Transverse colon (tissue), 4 donors: ENCODE measurements at regions not wholly inside any gene's neighbourhood (a gene's known extent, or its start where the extent isn't known, plus 50 kb on each side); places are given as distances from the start of the nearest gene placed in this dataset.

ENCODE experiments used
- DNase-seq: peaks from one replicate; pipeline ENCODE4 v3.0.0-alpha.2; 2019
- H3K27ac ChIP-seq, 4 donors: fragments of 200-600 bp; sonication (generic); 2 replicates each; pipeline ENCODE4 v1.5.1; 2016 to 2018; ENCODE audit warnings: inconsistent platforms in 4 of 4
- H3K27me3 ChIP-seq: fragments of 200-600 bp; sonication (generic); 2 replicates; pipeline ENCODE4 v1.5.1; 2017; ENCODE audit warnings: inconsistent platforms
- H3K36me3 ChIP-seq, 4 donors: fragments of 200-600 bp; sonication (generic); 2 replicates each; pipeline ENCODE4 v1.5.1; 2017 to 2019; ENCODE audit warnings: inconsistent platforms in 4 of 4
- H3K4me1 ChIP-seq, 4 donors: fragments of 200-600 bp; sonication (generic); 2 replicates each; pipeline ENCODE4 v1.5.1; 2017 to 2020; ENCODE audit warnings: inconsistent platforms in 4 of 4
- H3K4me3 ChIP-seq, 4 donors: fragments of 200-600 bp; sonication (generic); 1 replicate in 1 of 4; 2 replicates in 3 of 4; pipeline versions ENCODE4 v1.5.1 to v1.6.1; 2017 to 2019; ENCODE audit warnings: inconsistent platforms in 4 of 4
- H3K9me3 ChIP-seq, 2 donors: fragments of 200-600 bp; sonication (generic); 2 replicates each; pipeline ENCODE4 v1.5.1; 2017 to 2019; ENCODE audit warnings: inconsistent platforms in 2 of 2
- EP300 ChIP-seq: sonication (generic); formaldehyde crosslinking; IDR thresholded peaks from one replicate; pipeline ENCODE4 v1.6.1; 2017; ENCODE audit warnings: antibody characterized with exemption, low read depth
- POLR2A ChIP-seq: fragments of 450-650 bp; IDR thresholded peaks from one replicate; pipeline ENCODE4 v1.6.1; 2016; ENCODE audit warnings: antibody characterized with exemption, mild to moderate bottlenecking, moderate library complexity
- POLR2AphosphoS5 ChIP-seq, 3 donors: sonication (generic); formaldehyde crosslinking; IDR thresholded peaks; one replicate each; pipeline ENCODE4 v1.6.1; 2016; ENCODE audit warnings: antibody characterized with exemption in 3 of 3
- WGBS, 2 donors: methylation state at CpG; one replicate each; pipeline ENCODE4 v1.1.5; 2018; ENCODE audit warnings: low coverage in 1 of 2; 5-methylcytosine and 5-hydroxymethylcytosine counted together
- in situ Hi-C, 4 donors: fragments of 200-750 bp; cut with MboI; loops; one replicate each; pipeline versions ENCODE4 v1.15.0 to v1.15.1; 2017; ENCODE audit warnings: low sequenced_read_pairs in 3 of 4, low pct_ligation_motif_present in 1 of 4, low pct_unique_long_range_greater_than_20kb in 1 of 4
- intact Hi-C: fragments of 100-400 bp; cut with DNase I; formaldehyde crosslinking; loops from one replicate; pipeline ENCODE4 v1.15.1; 2023; ENCODE audit warnings: low total_unique reads
- TF ChIP-seq, protein P1 (sequence below), 5 experiments: fragments of 200-600 bp in 3 of 5; fragments of 450-650 bp in 2 of 5; sonication (generic) in 3 of 5; IDR thresholded peaks; 1 replicate in 2 of 5; 2 replicates in 3 of 5; pipeline ENCODE4 v1.5.1; 2016 to 2017; ENCODE audit warnings: antibody characterized with exemption in 5 of 5, inconsistent platforms in 3 of 5, mild to moderate bottlenecking in 2 of 5, moderate library complexity in 1 of 5

GRCh38 chr13:40056898-40057619, 401.6 kb downstream of the COG6 start:
- DNase-seq, result no peak
- intact Hi-C loops (no loop called here), in situ Hi-C loops (no loop called here)
- Histone ChIP-seq H3K4me1 (no peaks in the 10 kb centered on the region), H3K36me3 (no peaks in the 10 kb centered on the region), H3K4me3 (no peak overlapping the region), H3K27me3 (peaks cover 3% of the 10 kb centered on the region), H3K27ac (no peak overlapping the region), H3K9me3 (no peaks in the 10 kb centered on the region)
- TF ChIP-seq EP300 (no peak), POLR2A (no peak), POLR2AphosphoS5 (IDR thresholded peaks at IDR 0.05) (no peak)
- TF ChIP-seq, protein P1, sequence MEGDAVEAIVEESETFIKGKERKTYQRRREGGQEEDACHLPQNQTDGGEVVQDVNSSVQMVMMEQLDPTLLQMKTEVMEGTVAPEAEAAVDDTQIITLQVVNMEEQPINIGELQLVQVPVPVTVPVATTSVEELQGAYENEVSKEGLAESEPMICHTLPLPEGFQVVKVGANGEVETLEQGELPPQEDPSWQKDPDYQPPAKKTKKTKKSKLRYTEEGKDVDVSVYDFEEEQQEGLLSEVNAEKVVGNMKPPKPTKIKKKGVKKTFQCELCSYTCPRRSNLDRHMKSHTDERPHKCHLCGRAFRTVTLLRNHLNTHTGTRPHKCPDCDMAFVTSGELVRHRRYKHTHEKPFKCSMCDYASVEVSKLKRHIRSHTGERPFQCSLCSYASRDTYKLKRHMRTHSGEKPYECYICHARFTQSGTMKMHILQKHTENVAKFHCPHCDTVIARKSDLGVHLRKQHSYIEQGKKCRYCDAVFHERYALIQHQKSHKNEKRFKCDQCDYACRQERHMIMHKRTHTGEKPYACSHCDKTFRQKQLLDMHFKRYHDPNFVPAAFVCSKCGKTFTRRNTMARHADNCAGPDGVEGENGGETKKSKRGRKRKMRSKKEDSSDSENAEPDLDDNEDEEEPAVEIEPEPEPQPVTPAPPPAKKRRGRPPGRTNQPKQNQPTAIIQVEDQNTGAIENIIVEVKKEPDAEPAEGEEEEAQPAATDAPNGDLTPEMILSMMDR (IDR thresholded peaks at IDR 0.05), result no peak
- 82 to 100% methylated on average over 3 to 4 of the region's 4 CpGs for WGBS, 2 donors

GRCh38 chr13:40058757-40059236, 403.3 kb downstream of the COG6 start:
- H3K4me1 ChIP-seq, result no peaks in the 10 kb centered on the region
- no peak overlapping the region for H3K27ac ChIP-seq
- intact Hi-C loops (no loop called here), in situ Hi-C loops (no loop called here)
- no peaks in the 10 kb centered on the region for H3K36me3 ChIP-seq
- DNase-seq, result no peak
- 69 to 90% methylated on average over 2 to 3 of the region's 3 CpGs for WGBS, 2 donors
- H3K9me3 ChIP-seq, result no peaks in the 10 kb centered on the region
- TF ChIP-seq POLR2AphosphoS5 (IDR thresholded peaks at IDR 0.05) (no peak), EP300 (no peak), POLR2A (no peak)
- TF ChIP-seq, protein P1 (IDR thresholded peaks at IDR 0.05), result no peak
- H3K27me3 ChIP-seq, result no peaks in the 10 kb centered on the region
- no peak overlapping the region for H3K4me3 ChIP-seq

GRCh38 chr13:40059540-40060232, 404.2 kb downstream of the COG6 start:
- Histone ChIP-seq H3K4me3 (no peak overlapping the region), H3K27me3 (no peaks in the 10 kb centered on the region), H3K27ac (no peak overlapping the region), H3K36me3 (no peaks in the 10 kb centered on the region), H3K4me1 (no peaks in the 10 kb centered on the region), H3K9me3 (no peaks in the 10 kb centered on the region)
- 58 to 63% methylated on average over 6 to 8 of the region's 8 CpGs for WGBS, 2 donors
- in situ Hi-C loops, result no loop called here
- DNase-seq, result no peak
- intact Hi-C loops, result no loop called here
- TF ChIP-seq, protein P1 (IDR thresholded peaks at IDR 0.05), result no peak
- TF ChIP-seq POLR2AphosphoS5 (IDR thresholded peaks at IDR 0.05), result no peak
- no peak for TF ChIP-seq EP300
- no peak for TF ChIP-seq POLR2A

GRCh38 chr13:40060296-40061007, 405.0 kb downstream of the COG6 start:
- WGBS, 2 donors, result 69 to 80% methylated on average over 3 to 4 of the region's 4 CpGs
- no peak overlapping the region for H3K4me3 ChIP-seq

More at GRCh38 chr13:40060296-40061007, 405.0 kb downstream of the COG6 start:
- no peaks in the 10 kb centered on the region for H3K9me3 ChIP-seq
- no peaks in the 10 kb centered on the region for H3K36me3 ChIP-seq
- H3K27ac ChIP-seq, result no peak overlapping the region
- intact Hi-C loops (no loop called here), in situ Hi-C loops (no loop called here)
- H3K4me1 ChIP-seq, result no peaks in the 10 kb centered on the region
- no peak for TF ChIP-seq EP300
- no peak for TF ChIP-seq POLR2AphosphoS5 (IDR thresholded peaks at IDR 0.05)
- TF ChIP-seq, protein P1 (IDR thresholded peaks at IDR 0.05), result no peak
- no peak for TF ChIP-seq POLR2A
- no peaks in the 10 kb centered on the region for H3K27me3 ChIP-seq
- no peak for DNase-seq
